Limb (tissue), 2 donors: ENCODE measurements at regions not wholly inside any gene's neighbourhood (a gene's known extent, or its start where the extent isn't known, plus 50 kb on each side); places are given as distances from the start of the nearest gene placed in this dataset.

Experiments
- DNase-seq, 2 donors: peaks; one replicate each; pipeline ENCODE4 v3.0.0-alpha.2; 2016; ENCODE audit errors: extremely low spot score in 2 of 2

- no peak for DNase-seq
Observed at GRCh38 chr2:17306706-17307105, 211.5 kb downstream of the RAD51AP2 start.

- DNase-seq: no peak
Observed at GRCh38 chr2:17306219-17306618, 212.0 kb downstream of the RAD51AP2 start.

- no peak for DNase-seq
Observed at GRCh38 chr2:17303521-17303920, 214.7 kb downstream of the RAD51AP2 start.

GRCh38 chr2:17303054-17303453 lies 215.2 kb downstream of the RAD51AP2 start:
- DNase-seq: no peak

GRCh38 chr2:17302281-17302680 lies 216.0 kb downstream of the RAD51AP2 start:
- no peak for DNase-seq

GRCh38 chr2:17301437-17301836 lies 216.8 kb downstream of the RAD51AP2 start:
- DNase-seq: no peak

- no peak for DNase-seq
Observed at GRCh38 chr2:17299891-17300540, 218.2 kb downstream of the RAD51AP2 start.

GRCh38 chr2:17298453-17298852 lies 219.8 kb downstream of the RAD51AP2 start:
- DNase-seq: no peak

- DNase-seq: no peak
Observed at GRCh38 chr2:17296686-17297085, 221.6 kb downstream of the RAD51AP2 start.

GRCh38 chr2:17289669-17290068 lies 228.6 kb downstream of the RAD51AP2 start:
- no peak for DNase-seq

GRCh38 chr2:17287183-17287582 lies 231.1 kb downstream of the RAD51AP2 start:
- DNase-seq: no peak

GRCh38 chr2:17282826-17283225 lies 235.4 kb downstream of the RAD51AP2 start:
- DNase-seq: no peak

- DNase-seq: no peak
Observed at GRCh38 chr2:17282245-17282644, 236.0 kb downstream of the RAD51AP2 start.

- no peak for DNase-seq
Observed at GRCh38 chr2:17276220-17276619, 242.0 kb downstream of the RAD51AP2 start.

GRCh38 chr2:17272652-17273525 lies 245.4 kb downstream of the RAD51AP2 start:
- no peak for DNase-seq

GRCh38 chr2:17272170-17272569 lies 246.1 kb downstream of the RAD51AP2 start:
- no peak for DNase-seq

- no peak for DNase-seq
Observed at GRCh38 chr2:17271416-17271815, 246.8 kb downstream of the RAD51AP2 start.

- DNase-seq: no peak
Observed at GRCh38 chr2:17270894-17271293, 247.3 kb downstream of the RAD51AP2 start.

GRCh38 chr2:17263570-17263968 lies 254.7 kb downstream of the RAD51AP2 start:
- no peak for DNase-seq

GRCh38 chr2:17262854-17263569 lies 255.2 kb downstream of the RAD51AP2 start:
- DNase-seq: no peak

- no peak for DNase-seq
Observed at GRCh38 chr2:17259613-17260012, 258.6 kb downstream of the RAD51AP2 start.

GRCh38 chr2:17258861-17259260 lies 259.4 kb downstream of the RAD51AP2 start:
- no peak for DNase-seq
